OCI-LY1 (cell line): ENCODE measurements at regions not wholly inside any gene's neighbourhood (a gene's known extent, or its start where the extent isn't known, plus 50 kb on each side); places are given as distances from the start of the nearest gene placed in this dataset.

ENCODE experiments used
- H2AFZ ChIP-seq: fragments of 200-600 bp; sonication (generic), shearing (Covaris generic); 2 replicates; pipeline ENCODE4 v1.6.0; 2014; ENCODE audit warnings: antibody characterized with exemption, mild to moderate bottlenecking, low read length
- H3F3A ChIP-seq: fragments of 200-600 bp; sonication (generic), shearing (Covaris generic); 2 replicates; pipeline ENCODE4 v1.6.0; 2014; ENCODE audit warnings: mild to moderate bottlenecking, antibody characterized with exemption, low read length, moderate library complexity; ENCODE audit not compliant: insufficient read depth
- H3K27ac ChIP-seq: fragments of 200-600 bp; sonication (generic); 2 replicates; pipeline ENCODE4 v1.5.1; 2014; ENCODE audit warnings: low read length, mixed run types, mild to moderate bottlenecking, low read depth; ENCODE audit not compliant: poor library complexity, severe bottlenecking
- H3K27me3 ChIP-seq: fragments of 200-600 bp; sonication (generic); 2 replicates; pipeline ENCODE4 v1.6.0; 2014; ENCODE audit warnings: antibody characterized with exemption, mild to moderate bottlenecking, low read length, moderate library complexity; ENCODE audit not compliant: insufficient read depth
- H3K36me3 ChIP-seq: fragments of 200-600 bp; sonication (generic); 2 replicates; pipeline ENCODE4 v1.6.1; 2014; ENCODE audit warnings: mild to moderate bottlenecking, antibody characterized with exemption, low read length, moderate library complexity, mixed read lengths; ENCODE audit not compliant: insufficient read depth
- H3K4me1 ChIP-seq: fragments of 200-600 bp; sonication (generic); 2 replicates; pipeline ENCODE4 v1.5.1; 2014; ENCODE audit warnings: mild to moderate bottlenecking, low read length, moderate library complexity; ENCODE audit not compliant: insufficient read depth, severe bottlenecking
- H3K4me2 ChIP-seq: fragments of 200-600 bp; sonication (generic), shearing (Covaris generic); 2 replicates; pipeline ENCODE4 v1.6.1; 2014; ENCODE audit warnings: low read length
- H3K4me3 ChIP-seq: fragments of 200-600 bp; sonication (generic); 2 replicates; pipeline ENCODE4 v1.5.1; 2014; ENCODE audit warnings: low read length, low read depth, mild to moderate bottlenecking, mixed read lengths; ENCODE audit not compliant: poor library complexity, severe bottlenecking
- H3K79me2 ChIP-seq: fragments of 200-600 bp; shearing (Covaris generic); 2 replicates; pipeline ENCODE4 v1.6.1; 2016; ENCODE audit warnings: mixed run types, low read length, mixed read lengths; ENCODE audit not compliant: insufficient read depth
- H3K9ac ChIP-seq: fragments of 200-600 bp; sonication (generic), shearing (Covaris generic); 2 replicates; pipeline ENCODE4 v1.6.1; 2014; ENCODE audit warnings: mild to moderate bottlenecking, low read length, mixed read lengths
- H3K9me2 ChIP-seq: fragments of 200-600 bp; sonication (generic), shearing (Covaris generic); 2 replicates; pipeline ENCODE4 v1.6.1; 2014; ENCODE audit warnings: low read depth, mild to moderate bottlenecking, low read length, mixed read lengths
- H3K9me3 ChIP-seq: fragments of 200-600 bp; shearing (Covaris generic); 2 replicates; pipeline ENCODE4 v1.6.1; 2014; ENCODE audit warnings: low read length, mixed read lengths
- H4K20me1 ChIP-seq: fragments of 200-600 bp; sonication (generic), shearing (Covaris generic); 2 replicates; pipeline ENCODE4 v1.6.0; 2016; ENCODE audit warnings: mild to moderate bottlenecking, low read length; ENCODE audit not compliant: insufficient read depth
- CTCF ChIP-seq: fragments of 200-600 bp; sonication (generic), shearing (Covaris generic); IDR thresholded peaks from 2 replicates; pipeline ENCODE4 v1.5.1; 2017; ENCODE audit warnings: mild to moderate bottlenecking, antibody characterized with exemption, low read length, moderate library complexity, mixed read lengths
- EZH2 ChIP-seq: fragments of 200-600 bp; sonication (generic), shearing (Covaris generic); IDR thresholded peaks from 2 replicates; pipeline ENCODE4 v1.8.0; 2017; ENCODE audit warnings: borderline replicate concordance, mixed run types, mild to moderate bottlenecking, antibody characterized with exemption, low read length, moderate library complexity, mixed read lengths

GRCh38 chr18:78658531-78658930, 321.1 kb upstream of the SALL3 start:
- Histone ChIP-seq H3K36me3 (no peaks in the 10 kb centered on the region), H4K20me1 (no peaks in the 10 kb centered on the region), H3K4me2 (no peak overlapping the region), H3K27ac (no peak overlapping the region), H3K9ac (no peak overlapping the region), H3K27me3 (peaks cover 3% of the 10 kb centered on the region; the same call in 1 of the 2 replicates), H3K9me2 (no peaks in the 10 kb centered on the region), H3K4me3 (no peak overlapping the region), H3F3A (no peaks in the 10 kb centered on the region), H3K4me1 (no peaks in the 10 kb centered on the region), H3K9me3 (no peaks in the 10 kb centered on the region), H2AFZ (no peak overlapping the region), H3K79me2 (no peaks in the 10 kb centered on the region)
- TF ChIP-seq EZH2, result no peak
- no peak for TF ChIP-seq CTCF

GRCh38 chr18:78659057-78659456, 320.6 kb upstream of the SALL3 start:
- Histone ChIP-seq H3K9ac (no peak overlapping the region), H3K9me3 (no peaks in the 10 kb centered on the region), H3K36me3 (no peaks in the 10 kb centered on the region), H3K27ac (no peak overlapping the region), H2AFZ (no peak overlapping the region), H3K4me1 (no peaks in the 10 kb centered on the region), H3F3A (no peaks in the 10 kb centered on the region), H3K4me2 (no peak overlapping the region), H3K9me2 (no peaks in the 10 kb centered on the region), H3K4me3 (no peak overlapping the region), H4K20me1 (no peaks in the 10 kb centered on the region), H3K79me2 (no peaks in the 10 kb centered on the region), H3K27me3 (peaks cover 3% of the 10 kb centered on the region; the same call in 1 of the 2 replicates)
- TF ChIP-seq CTCF (no peak), EZH2 (no peak)

- Histone ChIP-seq H3F3A (no peaks in the 10 kb centered on the region), H3K9ac (no peak overlapping the region), H3K79me2 (no peaks in the 10 kb centered on the region), H3K36me3 (no peaks in the 10 kb centered on the region), H2AFZ (no peak overlapping the region), H3K9me3 (no peaks in the 10 kb centered on the region), H3K4me1 (no peaks in the 10 kb centered on the region), H3K9me2 (no peaks in the 10 kb centered on the region), H4K20me1 (no peaks in the 10 kb centered on the region), H3K27ac (no peak overlapping the region), H3K4me2 (no peak overlapping the region), H3K27me3 (peaks cover 3% of the 10 kb centered on the region; the same call in 1 of the 2 replicates), H3K4me3 (no peak overlapping the region)
- TF ChIP-seq CTCF (peak; percentile 59), EZH2 (no peak)
Measured at GRCh38 chr18:78659748-78660147, 319.9 kb upstream of the SALL3 start.
